ENCODE measurements at regions not wholly inside any gene's neighbourhood (a gene's known extent, or its start where the extent isn't known, plus 50 kb on each side); places are given as distances from the start of the nearest gene placed in this dataset.
A peak's percentile ranks its signal among the peaks of the same experiment; 100 is the strongest.

GRCh38 chr6:169019111-169019510 is 234.5 kb downstream of the THBS2 start:
- TF ChIP-seq, protein P1, sequence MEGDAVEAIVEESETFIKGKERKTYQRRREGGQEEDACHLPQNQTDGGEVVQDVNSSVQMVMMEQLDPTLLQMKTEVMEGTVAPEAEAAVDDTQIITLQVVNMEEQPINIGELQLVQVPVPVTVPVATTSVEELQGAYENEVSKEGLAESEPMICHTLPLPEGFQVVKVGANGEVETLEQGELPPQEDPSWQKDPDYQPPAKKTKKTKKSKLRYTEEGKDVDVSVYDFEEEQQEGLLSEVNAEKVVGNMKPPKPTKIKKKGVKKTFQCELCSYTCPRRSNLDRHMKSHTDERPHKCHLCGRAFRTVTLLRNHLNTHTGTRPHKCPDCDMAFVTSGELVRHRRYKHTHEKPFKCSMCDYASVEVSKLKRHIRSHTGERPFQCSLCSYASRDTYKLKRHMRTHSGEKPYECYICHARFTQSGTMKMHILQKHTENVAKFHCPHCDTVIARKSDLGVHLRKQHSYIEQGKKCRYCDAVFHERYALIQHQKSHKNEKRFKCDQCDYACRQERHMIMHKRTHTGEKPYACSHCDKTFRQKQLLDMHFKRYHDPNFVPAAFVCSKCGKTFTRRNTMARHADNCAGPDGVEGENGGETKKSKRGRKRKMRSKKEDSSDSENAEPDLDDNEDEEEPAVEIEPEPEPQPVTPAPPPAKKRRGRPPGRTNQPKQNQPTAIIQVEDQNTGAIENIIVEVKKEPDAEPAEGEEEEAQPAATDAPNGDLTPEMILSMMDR (conservative IDR thresholded peaks at IDR 0.05; ENCODE audit: low read depth, low read length), result no peak
- no peak for DNase-seq (ENCODE audit: low read depth)
- H3K4me3 ChIP-seq (ENCODE audit: low read length), result no peak overlapping the region

DNA sequence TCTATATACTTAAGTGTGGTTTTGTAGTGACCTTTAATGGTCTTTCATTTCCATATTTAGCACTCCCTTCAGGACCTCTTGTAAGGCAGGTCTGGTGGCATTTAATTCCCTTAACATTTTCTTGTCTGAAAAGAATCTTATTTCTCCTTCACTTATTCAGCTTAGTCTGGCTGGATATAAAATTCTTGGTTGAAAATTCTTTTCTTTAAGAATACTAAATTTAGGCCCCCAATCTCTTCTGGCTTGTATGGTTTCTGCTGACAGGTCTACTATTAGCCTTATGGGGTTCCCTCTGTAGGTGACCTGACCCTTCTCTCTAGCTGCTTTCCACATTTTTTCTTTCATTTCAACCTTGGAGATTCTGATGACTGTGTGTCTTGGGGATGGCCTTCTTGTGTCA is 236.9 kb downstream of the THBS2 start:
- TF ChIP-seq, protein P1 (conservative IDR thresholded peaks at IDR 0.05; ENCODE audit: low read depth, low read length), result no peak
- H3K4me3 ChIP-seq (ENCODE audit: low read length), result no peak overlapping the region
- DNase-seq (ENCODE audit: low read depth), result no peak

DNA sequence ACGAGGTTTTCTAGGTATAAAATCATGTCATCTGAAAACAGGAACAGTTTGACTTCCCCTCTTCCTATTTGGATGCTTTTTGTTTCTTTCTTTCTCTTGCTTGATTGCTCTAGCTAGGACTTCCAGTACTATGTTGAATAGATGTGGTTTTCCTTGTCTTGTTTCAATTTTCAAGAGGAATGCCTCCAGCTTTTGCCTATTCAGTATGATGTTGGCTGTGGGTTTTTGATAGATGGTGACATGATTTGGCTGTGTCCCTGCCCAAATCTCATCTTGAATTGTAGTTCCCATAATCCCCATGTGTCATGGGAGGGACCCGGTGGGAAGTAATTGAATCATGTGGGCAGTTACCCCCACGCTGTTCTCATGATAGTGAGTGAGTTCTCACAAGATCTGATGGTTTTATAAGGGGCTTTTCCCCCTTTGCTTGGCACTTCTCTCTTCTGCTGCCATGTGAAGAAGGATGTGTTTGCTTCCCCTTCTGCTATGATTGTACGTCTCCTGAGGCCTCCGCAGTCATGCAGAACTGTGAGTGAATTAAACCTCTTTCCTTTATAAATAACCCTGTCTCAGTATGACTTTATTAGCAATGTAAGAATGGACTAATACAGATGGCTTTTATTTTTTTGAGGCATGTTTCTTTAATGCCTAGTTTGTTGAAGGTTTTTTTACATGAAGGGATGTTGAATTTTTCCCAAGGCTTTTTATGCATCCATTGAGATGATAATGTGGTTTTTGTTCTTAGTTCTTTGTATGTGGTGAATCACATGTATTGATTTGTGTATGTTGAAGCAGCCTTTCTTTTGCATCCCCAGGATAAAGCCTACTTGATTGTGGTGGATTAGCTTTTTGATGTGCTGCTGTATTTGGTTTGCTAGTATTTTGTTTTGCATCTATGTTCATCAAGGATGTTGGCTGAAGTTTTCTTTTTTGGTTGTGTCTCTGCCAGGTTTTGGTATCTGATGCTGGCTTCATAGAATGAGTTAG is 239.1 kb downstream of the THBS2 start:
- no peak for DNase-seq (ENCODE audit: low read depth)
- H3K4me3 ChIP-seq (ENCODE audit: low read length), result no peak overlapping the region
- TF ChIP-seq, protein P1 (conservative IDR thresholded peaks at IDR 0.05; ENCODE audit: low read depth, low read length), result no peak

DNA sequence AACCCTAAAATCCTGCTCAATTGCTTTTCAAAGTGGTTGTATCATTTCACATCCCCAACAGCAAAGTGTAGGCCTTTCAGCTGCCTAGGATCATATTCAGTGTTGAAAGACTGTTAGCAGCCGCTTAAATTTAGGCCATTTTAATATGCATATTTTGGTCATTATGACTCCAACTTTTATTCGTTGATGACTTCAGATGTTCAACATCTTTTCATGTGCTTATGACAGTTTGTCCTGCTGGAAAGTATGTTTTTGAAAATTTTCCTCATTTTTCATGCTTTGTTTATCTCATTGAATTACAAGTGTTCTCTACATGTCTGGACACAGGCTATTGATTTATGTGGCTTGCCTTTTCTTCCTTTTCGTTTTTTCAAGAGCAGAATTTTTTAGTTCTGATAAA is 244.0 kb downstream of the THBS2 start:
- TF ChIP-seq, protein P1 (conservative IDR thresholded peaks at IDR 0.05; ENCODE audit: low read depth, low read length), result no peak
- DNase-seq (ENCODE audit: low read depth), result no peak
- no peak overlapping the region for H3K4me3 ChIP-seq (ENCODE audit: low read length)

- H3K4me3 ChIP-seq (ENCODE audit: low read length), result no peak overlapping the region
- DNase-seq (ENCODE audit: low read depth), result no peak
- TF ChIP-seq, protein P1 (conservative IDR thresholded peaks at IDR 0.05; ENCODE audit: low read depth, low read length), result no peak
Observed at GRCh38 chr6:169008641-169009257, 244.9 kb downstream of the THBS2 start.

GRCh38 chr6:169005166-169005565 is 248.5 kb downstream of the THBS2 start:
- H3K4me3 ChIP-seq (ENCODE audit: low read length), result no peak overlapping the region
- peak; percentile 73 for DNase-seq (ENCODE audit: low read depth)
- TF ChIP-seq, protein P1 (conservative IDR thresholded peaks at IDR 0.05; ENCODE audit: low read depth, low read length), result no peak

All from retinal pigment epithelial cell (primary cell).